ENCODE measurements at regions not wholly inside any gene's neighbourhood (a gene's known extent, or its start where the extent isn't known, plus 50 kb on each side); places are given as distances from the start of the nearest gene placed in this dataset.

GRCh38 chr20:34185766-34186620 is 55.2 kb upstream of the ASIP start:
- Mint-ChIP-seq H3K4me3 (no peak overlapping the region), H3K27me3 (ENCODE audit: low read depth) (peaks cover 5% of the 10 kb centered on the region)

GRCh38 chr20:34189572-34190163 is 51.6 kb upstream of the ASIP start:
- peaks cover 46% of the 10 kb centered on the region for H3K4me1 Mint-ChIP-seq
- H3K36me3 Mint-ChIP-seq (ENCODE audit: low read depth), result no peaks in the 10 kb centered on the region
- no peak for TF ChIP-seq CTCF (IDR thresholded peaks at IDR 0.05; ENCODE audit: unreplicated experiment in 3 of 3)
- no peaks in the 10 kb centered on the region for H3K9me3 Mint-ChIP-seq
- H3K27ac Mint-ChIP-seq, result no peak overlapping the region
- H3K27me3 Mint-ChIP-seq (ENCODE audit: low read depth), result no peaks in the 10 kb centered on the region
- H3K4me3 Mint-ChIP-seq, result no peak overlapping the region

More at GRCh38 chr20:34185766-34186620, 55.2 kb upstream of the ASIP start:
- no peaks in the 10 kb centered on the region for H3K36me3 Mint-ChIP-seq (ENCODE audit: low read depth)
- TF ChIP-seq CTCF (IDR thresholded peaks at IDR 0.05; ENCODE audit: unreplicated experiment in 3 of 3), result no peak
- peaks cover 29% of the 10 kb centered on the region for H3K4me1 Mint-ChIP-seq
- H3K27ac Mint-ChIP-seq, result peak overlapping the region; percentile 34 to 77 (median 41)
- no peaks in the 10 kb centered on the region for H3K9me3 Mint-ChIP-seq

GRCh38 chr20:34190262-34190661 is 51.0 kb upstream of the ASIP start:
- peak overlapping the region; percentile 12 to 75 (median 57) for H3K27ac Mint-ChIP-seq
- no peak for TF ChIP-seq CTCF (IDR thresholded peaks at IDR 0.05; ENCODE audit: unreplicated experiment in 3 of 3)
- no peaks in the 10 kb centered on the region for H3K36me3 Mint-ChIP-seq (ENCODE audit: low read depth)
- H3K27me3 Mint-ChIP-seq (ENCODE audit: low read depth), result no peaks in the 10 kb centered on the region
- no peaks in the 10 kb centered on the region for H3K9me3 Mint-ChIP-seq
- no peak overlapping the region for H3K4me3 Mint-ChIP-seq
- H3K4me1 Mint-ChIP-seq, result peaks cover 52% of the 10 kb centered on the region

- Mint-ChIP-seq H3K4me1 (peaks cover 56% of the 10 kb centered on the region), H3K27ac (peak overlapping the region; percentile 12 to 75 (median 57)), H3K9me3 (no peaks in the 10 kb centered on the region), H3K4me3 (no peak overlapping the region), H3K36me3 (ENCODE audit: low read depth) (no peaks in the 10 kb centered on the region), H3K27me3 (ENCODE audit: low read depth) (no peaks in the 10 kb centered on the region)
- peak; percentile 78 to 85 (median 78) for TF ChIP-seq CTCF (IDR thresholded peaks at IDR 0.05; ENCODE audit: unreplicated experiment in 3 of 3)
Measured at GRCh38 chr20:34190679-34191090, 50.5 kb upstream of the ASIP start.
